GM18870 (cell line): ENCODE measurements at regions not wholly inside any gene's neighbourhood (a gene's known extent, or its start where the extent isn't known, plus 50 kb on each side); places are given as distances from the start of the nearest gene placed in this dataset.

ENCODE experiments used
- ATAC-seq: cut with Tn5 transposase; IDR thresholded peaks from one replicate; pipeline ENCODE4 v1.9.1; 2021; ENCODE audit warnings: moderate library complexity; ENCODE audit not compliant: unreplicated experiment

GRCh38 chr5:159775890-159776289 lies 140.4 kb upstream of the ADRA1B start:
- ATAC-seq: no peak

GRCh38 chr5:159777049-159777660 lies 139.1 kb upstream of the ADRA1B start:
- no peak for ATAC-seq

- no peak for ATAC-seq
These were observed 136.8 kb upstream of the ADRA1B start for GRCh38 chr5:159779481-159779880.

- no peak for ATAC-seq
These were observed 136.0 kb upstream of the ADRA1B start for GRCh38 chr5:159780246-159780645.

- no peak for ATAC-seq
These were observed 134.6 kb upstream of the ADRA1B start for GRCh38 chr5:159781626-159782157.

- no peak for ATAC-seq
These were observed 133.9 kb upstream of the ADRA1B start for GRCh38 chr5:159782197-159782994.

GRCh38 chr5:159782995-159783300 lies 133.3 kb upstream of the ADRA1B start:
- ATAC-seq: no peak

- ATAC-seq: no peak
These were observed 132.5 kb upstream of the ADRA1B start for GRCh38 chr5:159783726-159784247.

GRCh38 chr5:159784993-159785392 lies 131.3 kb upstream of the ADRA1B start:
- ATAC-seq: no peak

- ATAC-seq: no peak
These were observed 130.6 kb upstream of the ADRA1B start for GRCh38 chr5:159785656-159786055.

GRCh38 chr5:159786201-159786600 lies 130.1 kb upstream of the ADRA1B start:
- ATAC-seq: no peak

- no peak for ATAC-seq
These were observed 129.2 kb upstream of the ADRA1B start for GRCh38 chr5:159786901-159787691.

- ATAC-seq: no peak
These were observed 128.4 kb upstream of the ADRA1B start for GRCh38 chr5:159787837-159788236.

GRCh38 chr5:159788835-159789331 lies 127.4 kb upstream of the ADRA1B start:
- no peak for ATAC-seq

- no peak for ATAC-seq
These were observed 124.1 kb upstream of the ADRA1B start for GRCh38 chr5:159792180-159792579.

GRCh38 chr5:159797261-159797970 lies 118.9 kb upstream of the ADRA1B start:
- ATAC-seq: no peak

- ATAC-seq: no peak
These were observed 116.6 kb upstream of the ADRA1B start for GRCh38 chr5:159799701-159800100.

- no peak for ATAC-seq
These were observed 116.0 kb upstream of the ADRA1B start for GRCh38 chr5:159800131-159800840.

GRCh38 chr5:159801303-159801702 lies 115.0 kb upstream of the ADRA1B start:
- no peak for ATAC-seq

- no peak for ATAC-seq
These were observed 113.6 kb upstream of the ADRA1B start for GRCh38 chr5:159802661-159803060.
